HG02938 (cell line): ENCODE measurements at regions not wholly inside any gene's neighbourhood (a gene's known extent, or its start where the extent isn't known, plus 50 kb on each side); places are given as distances from the start of the nearest gene placed in this dataset.
A peak's percentile ranks its signal among the peaks of the same experiment; 100 is the strongest.
"Not testable (repeated sequence)": the region's sequence is repeated elsewhere in the genome, so short reads cannot be mapped to it uniquely, and the experiment has no call there.

Experiments used
- ATAC-seq: cut with Tn5 transposase; IDR thresholded peaks from one replicate; pipeline ENCODE4 v1.9.1; 2021; ENCODE audit warnings: mild to moderate bottlenecking, moderate library complexity; ENCODE audit not compliant: unreplicated experiment

- ATAC-seq: no peak
These were observed 81.1 kb upstream of the MFGE8 start for GRCh38 chr15:88994286-88994685.

- ATAC-seq: no peak
These were observed 82.3 kb upstream of the MFGE8 start for GRCh38 chr15:88995449-88995848.

- no peak for ATAC-seq
These were observed 84.4 kb upstream of the MFGE8 start for GRCh38 chr15:88997531-88997930.

GRCh38 chr15:88998980-88999713 lies 86.0 kb upstream of the MFGE8 start:
- ATAC-seq: no peak

GRCh38 chr15:89001708-89002275 lies 86.5 kb upstream of the ABHD2 start:
- not testable (repeated sequence) for ATAC-seq

- peak; percentile 77 for ATAC-seq
These were observed 85.9 kb upstream of the ABHD2 start for GRCh38 chr15:89002281-89002761.

- ATAC-seq: no peak
These were observed 85.4 kb upstream of the ABHD2 start for GRCh38 chr15:89002830-89003229.

GRCh38 chr15:89003865-89004725 lies 84.2 kb upstream of the ABHD2 start:
- ATAC-seq: no peak

GRCh38 chr15:89004726-89005030 lies 83.6 kb upstream of the ABHD2 start:
- ATAC-seq: no peak

GRCh38 chr15:89007527-89007926 lies 80.7 kb upstream of the ABHD2 start:
- ATAC-seq: not testable (repeated sequence)

GRCh38 chr15:89007989-89008388 lies 80.3 kb upstream of the ABHD2 start:
- no peak for ATAC-seq

- no peak for ATAC-seq
These were observed 79.2 kb upstream of the ABHD2 start for GRCh38 chr15:89009080-89009479.

GRCh38 chr15:89015412-89016097 lies 72.7 kb upstream of the ABHD2 start:
- ATAC-seq: no peak

- ATAC-seq: no peak
These were observed 71.7 kb upstream of the ABHD2 start for GRCh38 chr15:89016549-89017041.

- peak; percentile 75 for ATAC-seq
These were observed 70.7 kb upstream of the ABHD2 start for GRCh38 chr15:89017370-89018066.

GRCh38 chr15:89018207-89018606 lies 70.0 kb upstream of the ABHD2 start:
- no peak for ATAC-seq

- no peak for ATAC-seq
These were observed 68.8 kb upstream of the ABHD2 start for GRCh38 chr15:89019436-89019835.

GRCh38 chr15:89021224-89021623 lies 67.0 kb upstream of the ABHD2 start:
- ATAC-seq: no peak

GRCh38 chr15:89021886-89022285 lies 66.4 kb upstream of the ABHD2 start:
- not testable (repeated sequence) for ATAC-seq

- no peak for ATAC-seq
These were observed 64.8 kb upstream of the ABHD2 start for GRCh38 chr15:89023311-89023961.
